ENCODE measurements at regions not wholly inside any gene's neighbourhood (a gene's known extent, or its start where the extent isn't known, plus 50 kb on each side); places are given as distances from the start of the nearest gene placed in this dataset.
"Not testable (repeated sequence)": the region's sequence is repeated elsewhere in the genome, so short reads cannot be mapped to it uniquely, and the experiment has no call there.

- no peak for DNase-seq
Observed at GRCh38 chr14:28272270-28272669, 494.3 kb upstream of the FOXG1 start.

GRCh38 chr14:28280530-28280929 is 486.1 kb upstream of the FOXG1 start:
- DNase-seq = no peak

- DNase-seq = no peak
Observed at GRCh38 chr14:28280997-28281598, 485.5 kb upstream of the FOXG1 start.

GRCh38 chr14:28284546-28285300 is 481.9 kb upstream of the FOXG1 start:
- DNase-seq = no peak

DNA sequence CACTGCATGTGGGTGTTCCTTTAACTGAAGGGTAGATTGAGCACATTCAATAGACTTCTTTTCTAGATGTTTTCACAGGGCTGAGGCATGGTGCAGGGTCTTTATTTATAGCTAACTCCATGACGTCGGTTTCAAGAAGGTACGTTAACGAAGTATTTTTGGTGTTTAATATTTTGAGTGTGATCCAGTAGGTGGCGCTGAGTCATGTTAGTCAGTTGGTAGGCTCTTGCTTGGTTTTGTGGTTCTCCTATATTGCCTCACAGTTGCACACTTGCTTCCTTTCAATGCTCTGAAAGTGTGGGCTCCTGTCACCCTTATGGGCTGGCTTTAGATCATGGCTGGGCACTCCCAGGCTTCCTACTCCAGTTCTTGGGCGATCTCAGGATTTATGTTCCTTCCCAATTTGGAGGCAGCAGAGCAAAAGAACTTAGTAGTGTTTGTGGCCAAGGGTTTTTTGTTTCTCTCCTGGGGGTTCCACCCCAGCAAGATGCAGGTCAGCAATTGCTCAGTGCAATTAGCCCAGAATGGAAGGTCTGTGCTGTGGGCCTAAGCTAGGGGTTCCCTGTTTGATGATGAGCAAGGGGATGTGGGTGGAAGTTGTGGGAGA is 471.6 kb upstream of the FOXG1 start:
- DNase-seq = peak; percentile 5

- no peak for DNase-seq
Observed at GRCh38 chr14:28297559-28297958, 469.0 kb upstream of the FOXG1 start.

GRCh38 chr14:28298156-28298555 is 468.4 kb upstream of the FOXG1 start:
- no peak for DNase-seq

DNA sequence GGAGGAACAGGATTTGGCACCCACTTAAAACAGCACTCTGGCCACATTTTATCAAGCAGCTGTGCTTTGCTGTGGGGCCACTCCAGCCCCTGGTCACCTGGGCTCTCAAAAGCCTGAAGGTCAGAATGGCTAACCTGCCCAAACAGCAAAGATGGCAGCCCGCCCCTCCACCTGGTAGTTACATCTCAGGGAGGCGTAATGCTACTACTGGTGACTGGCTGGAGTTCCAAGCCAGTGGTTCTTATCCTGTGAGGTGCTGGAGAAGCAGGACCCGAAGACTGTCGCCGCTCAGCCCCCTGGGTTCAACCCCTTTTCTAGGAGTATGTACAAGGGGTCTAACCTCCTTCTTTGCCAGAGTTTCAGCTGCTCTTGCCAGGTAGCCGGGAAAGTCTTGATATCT is 467.4 kb upstream of the FOXG1 start:
- DNase-seq = no peak

GRCh38 chr14:28300356-28300755 is 466.2 kb upstream of the FOXG1 start:
- no peak for DNase-seq

GRCh38 chr14:28301179-28301578 is 465.4 kb upstream of the FOXG1 start:
- DNase-seq = no peak

DNA sequence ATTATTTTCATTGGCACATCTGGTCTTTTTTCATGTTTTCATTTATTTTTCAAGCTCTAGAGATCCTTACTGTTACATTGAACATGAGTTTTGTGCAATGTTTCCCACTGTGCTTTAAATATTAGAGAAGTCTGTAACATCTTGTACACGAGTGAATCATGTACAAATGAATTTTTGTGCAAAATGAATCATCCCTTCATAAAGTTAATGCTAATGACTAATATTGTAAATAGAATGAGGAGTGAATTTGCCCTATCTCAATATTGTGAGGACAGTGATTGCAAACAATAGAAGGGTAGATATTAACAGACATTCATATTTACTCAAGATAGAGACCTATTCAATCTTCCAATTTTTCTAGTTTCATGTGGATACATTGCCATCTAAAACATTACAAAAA is 463.3 kb upstream of the FOXG1 start:
- no peak for DNase-seq

- DNase-seq = no peak
Observed at GRCh38 chr14:28305938-28306337, 460.6 kb upstream of the FOXG1 start.

GRCh38 chr14:28307506-28307905 is 459.1 kb upstream of the FOXG1 start:
- DNase-seq = no peak

GRCh38 chr14:28308734-28309133 is 457.9 kb upstream of the FOXG1 start:
- no peak for DNase-seq

GRCh38 chr14:28317890-28318675 is 448.5 kb upstream of the FOXG1 start:
- not testable (repeated sequence) for DNase-seq

DNA sequence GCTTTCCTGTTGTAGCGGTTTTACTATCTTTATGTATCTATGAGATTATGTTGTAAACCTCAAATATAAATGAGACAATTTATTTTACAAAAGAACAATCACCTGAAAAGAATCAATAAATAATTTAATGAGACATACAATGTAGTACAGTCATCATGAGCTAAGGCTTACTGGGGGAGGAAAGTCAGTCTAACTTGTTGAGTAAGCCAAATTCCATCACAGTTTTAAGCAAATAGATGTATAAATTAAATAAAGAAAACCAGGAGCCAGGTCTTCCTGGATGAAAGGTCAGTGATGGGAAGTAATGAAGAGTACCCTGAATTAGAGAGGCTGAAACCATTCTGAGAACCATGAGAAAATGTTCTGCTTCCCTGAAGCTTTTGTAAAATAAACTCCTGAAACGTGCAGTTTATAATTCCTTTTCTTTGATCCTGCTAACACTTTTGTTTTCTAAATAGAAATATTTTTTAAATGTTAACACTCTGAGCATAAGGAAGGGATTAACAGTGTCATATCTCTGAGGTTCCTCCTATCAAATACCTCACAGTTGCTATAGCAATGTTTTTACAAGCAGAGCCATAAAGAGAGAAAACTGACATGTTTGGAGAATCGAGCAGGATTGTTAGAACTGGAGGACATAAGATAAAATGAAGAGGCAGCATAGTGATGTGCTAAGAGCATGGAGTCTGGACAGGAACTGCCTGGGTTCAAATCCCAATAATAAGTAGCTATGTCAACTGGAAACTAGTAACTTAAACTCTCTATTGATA is 444.9 kb upstream of the FOXG1 start:
- no peak for DNase-seq

DNA sequence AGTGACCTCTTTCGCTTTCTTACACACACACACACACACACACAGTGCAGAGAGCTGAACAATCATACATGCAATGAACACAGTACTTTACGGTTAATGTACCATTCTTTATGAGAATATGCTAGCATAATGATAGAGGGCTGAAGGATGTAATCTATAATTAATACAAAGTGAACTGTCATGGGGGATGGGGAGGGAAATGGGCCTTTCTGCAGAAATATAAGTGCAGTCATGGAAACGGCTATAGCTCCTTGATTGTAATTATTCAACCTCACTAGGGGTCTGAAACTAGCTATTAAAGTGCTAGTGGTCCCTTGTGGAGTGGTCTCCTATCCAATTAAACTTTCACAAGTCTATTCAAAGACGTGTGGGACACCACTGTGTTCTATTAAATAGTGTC is 443.2 kb upstream of the FOXG1 start:
- no peak for DNase-seq

- no peak for DNase-seq
Observed at GRCh38 chr14:28323951-28324741, 442.4 kb upstream of the FOXG1 start.

DNA sequence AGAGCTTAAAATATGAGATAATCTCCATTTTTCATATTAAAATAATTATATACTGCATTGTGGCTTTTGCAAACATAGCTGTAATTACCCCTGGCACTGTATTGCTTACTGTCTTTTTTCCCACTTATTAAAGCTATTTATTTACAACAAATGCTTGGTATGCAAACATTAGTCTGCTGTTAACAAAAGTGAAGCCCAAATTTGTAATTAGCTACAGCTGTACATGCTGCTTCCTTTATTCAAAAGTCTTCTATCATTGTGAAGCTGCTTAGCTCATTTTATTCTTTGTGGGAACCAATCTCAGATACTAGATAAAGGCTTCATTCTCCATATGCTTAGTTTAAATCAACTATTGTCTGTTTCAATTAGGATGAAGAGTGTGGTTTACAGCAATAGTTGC is 425.8 kb upstream of the FOXG1 start:
- DNase-seq = no peak

GRCh38 chr14:28344381-28344780 is 422.2 kb upstream of the FOXG1 start:
- DNase-seq = no peak

DNA sequence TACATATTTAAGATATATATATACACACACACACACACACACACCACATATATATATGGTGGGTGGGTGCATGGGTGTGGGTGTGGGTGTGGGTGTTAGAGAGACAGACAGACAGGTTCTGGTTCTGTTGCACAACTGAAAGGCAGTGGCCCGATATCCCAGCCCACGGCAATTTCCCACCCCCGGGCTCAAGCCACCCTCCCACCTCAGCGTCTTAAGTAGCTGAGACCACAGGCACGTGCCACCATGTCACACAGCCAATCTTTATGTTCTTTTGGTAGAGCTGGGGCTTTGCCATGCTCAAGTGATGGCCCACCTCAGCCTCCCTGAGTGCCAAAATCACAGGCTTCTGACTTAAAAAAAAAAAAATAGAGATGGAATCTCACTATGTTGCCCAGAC is 417.8 kb upstream of the FOXG1 start:
- no peak for DNase-seq
